ENCODE measurements at regions not wholly inside any gene's neighbourhood (a gene's known extent, or its start where the extent isn't known, plus 50 kb on each side); places are given as distances from the start of the nearest gene placed in this dataset.

GRCh38 chr3:5301651-5302297 lies 114.3 kb downstream of the EDEM1 start:
- TF ChIP-seq CTCF (IDR thresholded peaks at IDR 0.05) (no peak), POLR2A (IDR thresholded peaks at IDR 0.05) (no peak), EP300 (IDR thresholded peaks at IDR 0.05) (no peak), POLR2AphosphoS5 (IDR thresholded peaks at IDR 0.05) (no peak)
- Histone ChIP-seq H3K4me1 (no peaks in the 10 kb centered on the region), H3K9me3 (no peaks in the 10 kb centered on the region), H3K36me3 (no peaks in the 10 kb centered on the region), H3K4me3 (no peak overlapping the region), H3K27ac (no peak overlapping the region), H3K27me3 (no peaks in the 10 kb centered on the region)
- intact Hi-C loops (cut with DNase I): no loop called here
- DNase-seq: no peak
- 76 to 84% methylated on average over 7 of the region's 7 CpGs for WGBS, 2 donors

GRCh38 chr3:5302661-5303060 lies 115.2 kb downstream of the EDEM1 start:
- 49 to 79% methylated on average over 3 of the region's 3 CpGs for WGBS, 2 donors
- no peaks in the 10 kb centered on the region for H3K4me1 ChIP-seq
- no peaks in the 10 kb centered on the region for H3K27me3 ChIP-seq
- intact Hi-C loops (cut with DNase I): no loop called here
- TF ChIP-seq POLR2AphosphoS5 (IDR thresholded peaks at IDR 0.05): no peak
- no peak for TF ChIP-seq CTCF (IDR thresholded peaks at IDR 0.05)
- TF ChIP-seq POLR2A (IDR thresholded peaks at IDR 0.05): no peak
- no peak for TF ChIP-seq EP300 (IDR thresholded peaks at IDR 0.05)
- H3K9me3 ChIP-seq: no peaks in the 10 kb centered on the region
- DNase-seq: no peak
- H3K4me3 ChIP-seq: no peak overlapping the region
- H3K27ac ChIP-seq: no peak overlapping the region
- no peaks in the 10 kb centered on the region for H3K36me3 ChIP-seq

- no peak for DNase-seq
- Histone ChIP-seq H3K27ac (no peak overlapping the region), H3K36me3 (no peaks in the 10 kb centered on the region), H3K27me3 (no peaks in the 10 kb centered on the region), H3K4me1 (no peaks in the 10 kb centered on the region), H3K4me3 (no peak overlapping the region), H3K9me3 (no peaks in the 10 kb centered on the region)
- no peak for TF ChIP-seq POLR2A (IDR thresholded peaks at IDR 0.05)
- TF ChIP-seq POLR2AphosphoS5 (IDR thresholded peaks at IDR 0.05): no peak
- no peak for TF ChIP-seq EP300 (IDR thresholded peaks at IDR 0.05)
- no peak for TF ChIP-seq CTCF (IDR thresholded peaks at IDR 0.05)
- intact Hi-C loops (cut with DNase I): no loop called here
- 11 to 62% methylated on average over 1 of the region's 1 CpG for WGBS, 2 donors
Measured at GRCh38 chr3:5304188-5304587, 116.7 kb downstream of the EDEM1 start.

- Histone ChIP-seq H3K27ac (no peak overlapping the region), H3K4me1 (no peaks in the 10 kb centered on the region), H3K9me3 (no peaks in the 10 kb centered on the region), H3K4me3 (no peak overlapping the region), H3K27me3 (no peaks in the 10 kb centered on the region), H3K36me3 (no peaks in the 10 kb centered on the region)
- WGBS, 2 donors: 28 to 53% methylated on average over 13 of the region's 13 CpGs
- DNase-seq: no peak
- TF ChIP-seq POLR2AphosphoS5 (IDR thresholded peaks at IDR 0.05) (no peak), CTCF (IDR thresholded peaks at IDR 0.05) (peak in 3 of 4 experiments; percentile 26 to 42 (median 39))
- intact Hi-C loops (cut with DNase I): no loop called here
Measured at GRCh38 chr3:5304789-5305683, 117.5 kb downstream of the EDEM1 start.
